ENCODE measurements at regions not wholly inside any gene's neighbourhood (a gene's known extent, or its start where the extent isn't known, plus 50 kb on each side); places are given as distances from the start of the nearest gene placed in this dataset.
"Not testable (repeated sequence)": the region's sequence is repeated elsewhere in the genome, so short reads cannot be mapped to it uniquely, and the experiment has no call there.

DNA sequence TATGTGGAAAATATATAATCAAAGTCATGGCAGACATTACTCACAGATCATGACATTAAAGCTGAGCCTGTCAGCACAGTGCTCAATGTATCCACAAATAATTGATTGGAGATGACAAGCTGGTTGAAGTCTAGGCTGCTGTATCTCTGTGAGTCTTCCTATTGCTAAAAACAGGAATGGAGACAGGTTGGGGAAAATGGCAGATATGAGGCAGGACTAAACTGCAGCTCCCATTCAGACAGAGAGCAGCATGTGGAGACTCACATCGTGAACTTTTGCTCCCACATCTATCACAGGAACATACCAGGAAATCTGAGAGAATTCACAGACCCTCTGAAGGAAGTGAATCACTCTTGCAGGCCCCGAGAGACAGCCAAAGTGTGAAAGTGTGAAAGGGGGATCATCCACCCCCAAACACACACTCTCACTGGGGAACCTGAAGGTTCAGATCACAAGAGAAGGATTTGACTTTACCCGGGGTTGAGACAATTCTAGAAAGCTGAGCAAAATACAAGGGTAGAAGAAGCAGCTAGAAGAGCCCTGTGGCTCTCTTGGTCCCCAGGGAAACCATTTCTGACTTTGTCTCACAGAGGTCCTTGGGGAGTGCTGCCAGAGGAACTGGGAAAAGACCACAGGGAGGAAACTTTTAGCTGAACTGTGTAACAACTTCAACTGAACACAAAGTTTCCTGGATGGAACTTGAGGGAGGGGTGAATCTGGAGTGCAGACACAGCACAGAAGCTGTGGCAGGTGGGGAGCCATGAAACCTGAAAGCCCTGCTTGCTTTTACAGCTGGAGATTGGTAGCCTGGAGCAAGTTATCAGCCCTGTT, 173.4 kb downstream of the S1PR1 start:
- no peaks in the 10 kb centered on the region for H3K27me3 ChIP-seq
- H3K27ac ChIP-seq: no peak overlapping the region
- DNase-seq (ENCODE audit: low spot score): no peak
- no peaks in the 10 kb centered on the region for H3K9me3 ChIP-seq
- H3K4me3 ChIP-seq: no peak overlapping the region
- no peaks in the 10 kb centered on the region for H3K4me1 ChIP-seq
- TF ChIP-seq, protein P1, sequence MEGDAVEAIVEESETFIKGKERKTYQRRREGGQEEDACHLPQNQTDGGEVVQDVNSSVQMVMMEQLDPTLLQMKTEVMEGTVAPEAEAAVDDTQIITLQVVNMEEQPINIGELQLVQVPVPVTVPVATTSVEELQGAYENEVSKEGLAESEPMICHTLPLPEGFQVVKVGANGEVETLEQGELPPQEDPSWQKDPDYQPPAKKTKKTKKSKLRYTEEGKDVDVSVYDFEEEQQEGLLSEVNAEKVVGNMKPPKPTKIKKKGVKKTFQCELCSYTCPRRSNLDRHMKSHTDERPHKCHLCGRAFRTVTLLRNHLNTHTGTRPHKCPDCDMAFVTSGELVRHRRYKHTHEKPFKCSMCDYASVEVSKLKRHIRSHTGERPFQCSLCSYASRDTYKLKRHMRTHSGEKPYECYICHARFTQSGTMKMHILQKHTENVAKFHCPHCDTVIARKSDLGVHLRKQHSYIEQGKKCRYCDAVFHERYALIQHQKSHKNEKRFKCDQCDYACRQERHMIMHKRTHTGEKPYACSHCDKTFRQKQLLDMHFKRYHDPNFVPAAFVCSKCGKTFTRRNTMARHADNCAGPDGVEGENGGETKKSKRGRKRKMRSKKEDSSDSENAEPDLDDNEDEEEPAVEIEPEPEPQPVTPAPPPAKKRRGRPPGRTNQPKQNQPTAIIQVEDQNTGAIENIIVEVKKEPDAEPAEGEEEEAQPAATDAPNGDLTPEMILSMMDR (IDR thresholded peaks at IDR 0.05): no peak
- no peaks in the 10 kb centered on the region for H3K36me3 ChIP-seq

DNA sequence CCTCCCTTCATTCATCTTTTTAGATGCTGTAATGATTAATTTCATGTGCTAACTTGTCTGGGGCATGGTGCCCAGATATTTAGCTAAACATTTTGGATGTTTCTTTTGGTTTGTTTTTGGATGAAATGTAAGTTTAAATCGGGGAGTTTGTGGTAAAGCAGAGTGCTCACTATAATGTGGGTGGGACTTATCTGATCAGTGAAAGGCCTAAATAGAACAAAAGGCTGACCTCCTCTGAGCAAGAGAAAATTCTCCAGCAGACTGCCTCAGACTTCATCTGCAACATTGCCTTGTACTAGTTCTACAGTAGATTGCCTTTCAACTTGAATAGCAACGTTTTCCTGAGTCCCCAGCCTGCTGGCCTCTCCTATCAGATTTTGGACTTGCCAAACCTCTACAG, 183.6 kb downstream of the S1PR1 start:
- TF ChIP-seq, protein P1 (IDR thresholded peaks at IDR 0.05): no peak
- no peaks in the 10 kb centered on the region for H3K4me1 ChIP-seq
- no peaks in the 10 kb centered on the region for H3K36me3 ChIP-seq
- peaks cover 3 to 8% of the 10 kb centered on the region in 2 donors for H3K9me3 ChIP-seq
- no peak overlapping the region for H3K27ac ChIP-seq
- H3K27me3 ChIP-seq: no peaks in the 10 kb centered on the region
- no peak for DNase-seq (ENCODE audit: low spot score)
- no peak overlapping the region for H3K4me3 ChIP-seq

DNA sequence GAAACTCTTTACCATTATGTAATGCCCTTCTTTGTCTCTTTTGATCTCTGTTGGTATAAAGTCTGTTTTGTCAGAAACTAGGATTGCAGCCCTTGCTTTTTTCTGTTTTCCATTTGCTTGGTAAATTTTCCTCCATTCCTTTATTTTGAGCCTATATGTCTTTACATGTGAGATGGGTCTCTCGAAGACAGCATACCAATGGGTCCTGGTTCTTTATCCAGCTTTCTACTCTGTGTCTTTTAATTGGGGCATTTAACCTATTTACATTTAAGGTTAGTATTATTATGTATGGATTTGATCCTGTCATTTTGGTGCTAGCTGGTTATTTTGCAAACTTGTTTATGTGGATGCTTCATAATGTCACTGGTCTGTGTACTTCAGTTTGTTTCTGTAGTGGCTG, 191.3 kb downstream of the S1PR1 start:
- not testable (repeated sequence) for H3K27ac ChIP-seq; H3K4me1 ChIP-seq; H3K27me3 ChIP-seq; H3K4me3 ChIP-seq; H3K36me3 ChIP-seq; DNase-seq (ENCODE audit: low spot score)
- H3K9me3 ChIP-seq: peaks cover 3 to 13% of the 10 kb centered on the region in 2 donors

DNA sequence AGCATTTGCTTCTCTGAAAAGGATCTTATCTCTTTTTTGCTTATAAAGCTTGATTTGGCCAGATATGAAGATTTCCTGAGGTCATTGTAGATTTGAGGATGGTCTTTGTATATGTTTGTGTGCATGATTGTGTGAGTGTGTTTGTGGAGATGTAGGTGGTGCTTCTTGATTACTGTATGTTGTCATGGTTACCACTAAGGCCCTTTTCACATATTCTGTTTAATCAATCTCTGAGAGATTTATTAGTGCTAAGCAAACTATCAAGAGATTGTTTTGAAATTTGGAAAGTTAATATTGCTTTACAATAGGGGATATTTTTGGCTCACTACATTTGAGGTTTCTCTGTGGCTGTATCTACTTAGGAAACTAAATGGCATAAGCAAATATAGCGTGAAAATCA, 191.7 kb downstream of the S1PR1 start:
- Histone ChIP-seq H3K36me3 (no peaks in the 10 kb centered on the region), H3K9me3 (peaks cover 1 to 12% of the 10 kb centered on the region in 2 donors), H3K4me3 (no peak overlapping the region), H3K4me1 (no peaks in the 10 kb centered on the region), H3K27ac (no peak overlapping the region), H3K27me3 (no peaks in the 10 kb centered on the region)
- TF ChIP-seq, protein P1 (IDR thresholded peaks at IDR 0.05): no peak
- DNase-seq (ENCODE audit: low spot score): no peak

DNA sequence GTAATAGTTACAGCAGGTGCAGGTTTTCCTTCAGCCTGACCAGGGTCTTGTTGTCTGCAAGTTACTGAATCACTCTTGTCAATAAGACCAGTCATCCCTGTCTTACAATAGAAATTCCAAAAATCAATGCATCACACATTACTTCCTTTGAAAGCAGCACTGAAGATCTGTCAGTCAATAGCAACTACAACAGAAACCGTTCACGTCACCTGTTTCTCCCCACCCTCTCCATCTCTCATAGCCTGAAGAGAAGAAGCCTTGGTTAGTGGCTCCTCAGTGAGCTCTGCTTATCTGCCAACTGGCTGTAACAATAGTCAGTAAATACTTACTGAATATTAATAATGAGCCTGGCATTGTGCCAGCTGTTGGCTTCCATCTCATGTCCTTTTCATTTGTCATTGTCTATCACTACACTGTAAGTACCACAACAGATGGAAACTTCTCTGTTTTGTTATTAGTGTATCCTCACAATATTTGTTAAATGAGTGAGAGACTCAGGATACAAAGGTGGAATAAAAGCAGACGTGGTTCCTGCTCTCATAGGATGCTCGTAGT, 195.2 kb downstream of the S1PR1 start:
- no peak overlapping the region for H3K27ac ChIP-seq
- DNase-seq (ENCODE audit: low spot score): no peak
- no peaks in the 10 kb centered on the region for H3K36me3 ChIP-seq
- H3K4me3 ChIP-seq: no peak overlapping the region
- no peaks in the 10 kb centered on the region for H3K4me1 ChIP-seq
- no peaks in the 10 kb centered on the region for H3K27me3 ChIP-seq
- H3K9me3 ChIP-seq: peaks cover 0 to 5% of the 10 kb centered on the region in 2 donors
- TF ChIP-seq, protein P1 (IDR thresholded peaks at IDR 0.05): no peak

DNA sequence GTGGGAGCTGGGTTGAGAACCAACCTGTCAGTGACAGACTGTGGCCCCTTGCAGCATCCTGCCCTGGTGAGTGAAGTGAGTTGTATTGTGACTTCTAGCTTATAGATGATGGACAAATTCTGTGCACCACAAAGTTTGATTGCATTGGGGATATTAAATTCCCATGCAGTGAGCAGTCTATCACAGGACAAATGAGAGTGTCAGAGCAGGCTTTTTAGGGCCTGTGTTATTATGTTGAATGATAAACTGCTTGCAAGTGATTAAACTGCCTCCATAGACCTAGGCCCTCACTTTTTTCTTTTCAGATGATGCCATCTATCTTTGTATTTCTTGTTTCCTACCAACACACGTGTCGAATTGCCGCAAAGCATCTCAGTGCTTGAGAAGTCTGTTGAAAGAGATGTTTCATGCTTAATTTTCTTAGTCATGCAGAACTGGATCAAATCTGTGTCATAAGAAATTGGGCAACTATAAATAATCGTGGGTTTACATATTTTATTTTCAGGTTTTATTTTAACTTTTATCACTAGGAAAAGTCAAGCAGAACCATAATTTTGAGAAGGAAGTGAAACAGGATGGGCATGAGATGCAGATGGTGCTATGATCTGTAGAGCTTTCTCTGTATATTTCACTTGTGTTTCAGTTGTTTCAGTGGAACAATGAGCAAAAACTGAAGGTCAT, 199.2 kb downstream of the S1PR1 start:
- H3K9me3 ChIP-seq: no peaks in the 10 kb centered on the region
- H3K4me3 ChIP-seq: no peak overlapping the region
- no peak overlapping the region for H3K27ac ChIP-seq
- H3K36me3 ChIP-seq: no peaks in the 10 kb centered on the region
- TF ChIP-seq, protein P1 (IDR thresholded peaks at IDR 0.05): no peak
- DNase-seq (ENCODE audit: low spot score): no peak
- H3K4me1 ChIP-seq: no peaks in the 10 kb centered on the region
- H3K27me3 ChIP-seq: no peaks in the 10 kb centered on the region
